ENCODE measurements at regions not wholly inside any gene's neighbourhood (a gene's known extent, or its start where the extent isn't known, plus 50 kb on each side); places are given as distances from the start of the nearest gene placed in this dataset.
"Not testable (repeated sequence)": the region's sequence is repeated elsewhere in the genome, so short reads cannot be mapped to it uniquely, and the experiment has no call there.

GRCh38 chr6:8628736-8629135 is 193.4 kb upstream of the SLC35B3 start:
- intact Hi-C loops (cut with micrococcal nuclease): no loop called here

GRCh38 chr6:8628063-8628462 is 192.7 kb upstream of the SLC35B3 start:
- intact Hi-C loops (cut with micrococcal nuclease): no loop called here

- intact Hi-C loops (cut with micrococcal nuclease): no loop called here
Observed at GRCh38 chr6:8627085-8627861, 191.9 kb upstream of the SLC35B3 start.

- intact Hi-C loops (cut with micrococcal nuclease): no loop called here
Observed at GRCh38 chr6:8624665-8625064, 189.3 kb upstream of the SLC35B3 start.

DNA sequence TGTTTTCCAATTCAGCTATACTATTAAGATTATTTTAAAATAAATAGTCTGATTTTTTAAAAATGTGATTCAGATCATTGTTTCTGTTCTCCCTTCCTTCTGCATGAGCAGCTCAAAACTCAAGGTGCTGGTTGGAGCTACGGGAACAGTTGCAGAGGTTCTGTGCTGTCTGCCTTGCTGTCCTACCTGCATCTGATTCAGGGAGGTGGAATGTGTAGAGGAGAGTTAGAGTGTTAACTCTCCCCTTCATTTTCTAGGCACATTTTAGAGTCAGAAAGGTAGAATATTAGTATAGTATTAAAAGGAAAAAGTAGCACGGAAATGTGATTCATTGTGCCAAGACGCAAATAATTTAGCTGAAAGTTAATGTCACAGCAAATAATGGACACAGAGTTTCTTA is 188.1 kb upstream of the SLC35B3 start:
- intact Hi-C loops (cut with micrococcal nuclease): no loop called here

DNA sequence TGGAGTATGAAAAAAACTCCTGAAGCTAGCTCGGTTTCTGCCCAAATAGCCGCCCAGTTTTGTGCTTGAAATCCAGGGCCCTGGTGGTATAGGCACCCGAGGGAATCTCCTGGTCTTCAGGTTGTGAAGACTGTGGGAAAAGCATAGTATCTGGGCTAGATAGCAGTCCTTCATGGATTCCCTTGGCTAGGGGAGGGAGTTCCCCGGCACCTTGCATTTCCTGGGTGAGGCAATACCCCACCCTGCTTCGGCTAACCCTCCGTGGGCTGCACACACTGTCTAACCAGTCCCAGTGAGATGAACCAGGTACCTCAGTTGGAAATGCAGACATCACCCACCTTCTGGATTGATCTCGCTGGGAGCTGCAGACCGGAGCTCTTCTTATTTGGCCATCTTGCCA is 184.5 kb upstream of the SLC35B3 start:
- intact Hi-C loops (cut with micrococcal nuclease): no loop called here

DNA sequence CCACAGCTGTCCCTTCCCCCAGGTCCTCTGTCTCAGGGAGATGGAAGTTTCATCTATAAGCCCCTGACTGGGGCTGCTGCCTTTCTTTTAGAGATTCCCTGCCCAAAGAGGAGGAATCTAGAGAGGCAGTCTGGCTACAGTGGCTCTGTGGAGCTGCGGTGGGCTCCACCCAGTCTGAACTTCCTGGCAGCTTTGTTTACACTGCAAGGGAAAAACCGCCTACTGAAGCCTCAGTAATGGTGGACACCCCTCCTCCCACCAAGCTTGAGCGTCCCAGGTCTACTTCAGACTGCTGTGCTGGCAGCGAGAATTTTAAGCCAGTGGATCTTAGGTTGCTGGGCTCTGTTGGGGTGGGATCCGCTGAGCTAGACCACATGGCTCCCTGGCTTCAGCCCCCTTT is 184.1 kb upstream of the SLC35B3 start:
- intact Hi-C loops (cut with micrococcal nuclease): not testable (repeated sequence)

- intact Hi-C loops (cut with micrococcal nuclease): no loop called here
Observed at GRCh38 chr6:8608737-8609136, 173.4 kb upstream of the SLC35B3 start.

- intact Hi-C loops (cut with micrococcal nuclease): no loop called here
Observed at GRCh38 chr6:8589941-8590729, 154.8 kb upstream of the SLC35B3 start.

DNA sequence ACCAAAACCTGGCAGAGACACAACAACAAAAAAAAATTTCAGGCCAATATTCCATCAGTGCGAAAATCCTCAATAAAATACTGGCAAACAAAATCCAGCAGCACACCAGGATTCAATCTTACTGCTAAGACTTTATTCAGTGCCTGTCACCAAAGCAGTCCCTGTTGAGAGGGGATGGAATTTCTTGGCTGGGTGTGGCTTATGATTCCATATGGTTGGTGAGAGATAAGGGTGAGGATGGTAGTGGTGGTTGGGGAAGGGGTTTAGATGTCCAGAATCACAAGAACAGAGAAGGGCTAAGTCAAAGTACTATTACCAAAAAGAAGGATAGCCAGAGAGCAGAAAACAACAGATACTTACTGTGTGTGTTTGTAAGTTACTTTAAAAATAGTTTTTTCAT is 152.8 kb upstream of the SLC35B3 start:
- intact Hi-C loops (cut with micrococcal nuclease): no loop called here

GRCh38 chr6:8583291-8583690 is 147.9 kb upstream of the SLC35B3 start:
- intact Hi-C loops (cut with micrococcal nuclease): no loop called here

GRCh38 chr6:8579372-8579771 is 144.0 kb upstream of the SLC35B3 start:
- intact Hi-C loops (cut with micrococcal nuclease): no loop called here

GRCh38 chr6:8578006-8578405 is 142.7 kb upstream of the SLC35B3 start:
- intact Hi-C loops (cut with micrococcal nuclease): no loop called here

GRCh38 chr6:8574749-8575468 is 139.6 kb upstream of the SLC35B3 start:
- intact Hi-C loops (cut with micrococcal nuclease): no loop called here

DNA sequence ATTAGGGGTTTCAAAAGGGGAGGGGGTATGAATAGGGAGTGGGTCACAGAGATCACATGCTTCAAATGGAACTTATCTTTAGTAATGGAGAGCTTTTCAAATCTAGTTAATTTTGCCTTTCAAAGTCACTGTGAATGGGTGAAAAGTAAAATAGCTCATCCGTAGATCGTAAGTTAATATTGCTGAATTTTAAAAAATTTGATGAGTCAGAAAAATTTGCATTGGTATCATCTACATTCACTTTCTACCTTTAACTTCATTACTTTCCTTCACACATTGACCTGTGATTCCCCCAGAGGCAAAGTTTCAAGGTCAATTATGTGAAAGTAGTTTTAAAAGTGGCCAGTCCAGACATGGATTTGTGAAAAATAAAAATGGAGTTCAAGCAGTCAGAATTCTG is 139.0 kb upstream of the SLC35B3 start:
- intact Hi-C loops (cut with micrococcal nuclease): no loop called here

- intact Hi-C loops (cut with micrococcal nuclease): no loop called here
Observed at GRCh38 chr6:8570256-8570920, 135.0 kb upstream of the SLC35B3 start.

DNA sequence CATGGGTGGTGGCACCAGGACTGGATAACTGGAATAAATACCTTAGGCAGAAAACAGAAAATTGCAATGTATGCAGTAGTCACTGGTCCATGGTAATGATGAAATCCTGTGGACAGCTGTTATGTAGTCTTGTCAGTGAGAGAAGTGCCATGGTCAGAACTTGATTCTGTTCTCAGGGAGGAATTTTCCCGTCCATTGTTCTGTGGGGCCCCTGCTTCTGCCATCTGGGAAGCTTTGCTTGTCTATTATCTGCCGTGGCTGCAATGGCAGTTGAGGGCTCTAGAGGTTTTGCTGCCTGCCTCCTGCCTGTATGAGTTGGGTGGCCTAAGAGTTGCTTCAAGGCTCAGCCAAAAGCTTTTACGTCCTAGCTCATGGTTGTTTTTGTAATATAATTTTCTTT is 126.8 kb upstream of the SLC35B3 start:
- intact Hi-C loops (cut with micrococcal nuclease): no loop called here

GRCh38 chr6:8558953-8559352 is 123.6 kb upstream of the SLC35B3 start:
- intact Hi-C loops (cut with micrococcal nuclease): no loop called here

- intact Hi-C loops (cut with micrococcal nuclease): no loop called here
Observed at GRCh38 chr6:8557014-8557748, 121.8 kb upstream of the SLC35B3 start.

DNA sequence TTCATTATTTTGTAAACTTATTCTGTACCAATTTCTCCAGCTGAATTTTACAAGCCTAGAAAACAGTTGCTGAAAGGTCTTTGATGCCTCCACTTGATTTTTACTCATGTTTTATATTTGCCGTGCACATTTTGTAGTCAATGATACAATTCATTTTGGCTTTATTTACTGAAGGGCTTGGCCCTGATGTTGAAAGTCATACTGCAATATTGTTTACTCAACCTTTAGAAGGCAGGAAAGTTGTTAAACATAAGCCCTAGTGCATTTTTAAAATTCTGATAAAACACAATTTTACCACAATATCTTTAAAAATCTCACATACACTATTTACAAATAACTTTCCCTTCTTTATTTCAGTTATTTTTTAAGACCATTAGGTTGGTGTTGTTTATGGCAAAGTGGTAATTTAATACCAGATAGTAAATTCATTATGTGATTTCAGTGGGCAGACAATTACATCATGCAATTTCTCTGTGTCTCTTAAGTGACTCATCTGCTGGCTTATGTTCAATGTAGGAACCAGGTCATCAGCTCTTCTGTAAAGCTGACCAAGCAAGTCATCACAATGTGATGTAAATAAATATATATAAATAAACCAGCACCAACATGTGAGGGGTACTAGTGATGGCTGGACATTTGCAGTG is 121.1 kb upstream of the SLC35B3 start:
- intact Hi-C loops (cut with micrococcal nuclease): no loop called here

Measured in T-helper 1 cell treated with Interleukin-12 subunit alpha and Interleukin-12 subunit beta and Interleukin-4 antibody, amounts not matched to agents 30 ng/mL and 1 ng/mL, for 36 hours (primary cell).